GM23248 (cell line): ENCODE measurements at regions not wholly inside any gene's neighbourhood (a gene's known extent, or its start where the extent isn't known, plus 50 kb on each side); places are given as distances from the start of the nearest gene placed in this dataset.

Experiments used
- EZH2 ChIP-seq: fragments of 200-600 bp; sonication (generic); IDR thresholded peaks from 2 replicates; pipeline ENCODE4 v1.6.1; 2018; ENCODE audit warnings: antibody characterized with exemption, mild to moderate bottlenecking; ENCODE audit not compliant: insufficient read depth, poor library complexity, severe bottlenecking
- EZH2phosphoT487 ChIP-seq: fragments of 200-600 bp; sonication (generic); IDR thresholded peaks from 2 replicates; pipeline ENCODE4 v1.6.1; 2018; ENCODE audit warnings: antibody characterized with exemption, moderate library complexity, mild to moderate bottlenecking, low read depth; ENCODE audit not compliant: insufficient read depth

- TF ChIP-seq EZH2 (no peak), EZH2phosphoT487 (no peak)
Measured at GRCh38 chr2:67898595-67898994, 164.2 kb downstream of the C1D start.
